HEK293 (cell line): ENCODE measurements at regions not wholly inside any gene's neighbourhood (a gene's known extent, or its start where the extent isn't known, plus 50 kb on each side); places are given as distances from the start of the nearest gene placed in this dataset.

Source experiments
- CTCF ChIP-seq: fragments of 450-650 bp; formaldehyde crosslinking; IDR thresholded peaks from 2 replicates; pipeline ENCODE4 v1.5.1; 2016; ENCODE audit warnings: missing biosample characterization, missing genetic modification characterization
- ZNF112 ChIP-seq: fragments of 450-650 bp; formaldehyde crosslinking; IDR thresholded peaks from 2 replicates; pipeline ENCODE4 v1.5.0; 2017; ENCODE audit warnings: missing biosample characterization, missing genetic modification characterization
- ZNF558 ChIP-seq: fragments of 450-650 bp; formaldehyde crosslinking; IDR thresholded peaks from 2 replicates; pipeline ENCODE4 v1.5.1; 2016; ENCODE audit warnings: missing biosample characterization, missing genetic modification characterization
- ZNF600 ChIP-seq: fragments of 450-650 bp; formaldehyde crosslinking; IDR thresholded peaks from 2 replicates; pipeline ENCODE4 v1.5.1; 2016; ENCODE audit warnings: missing biosample characterization, missing genetic modification characterization
- ZNF639 ChIP-seq: fragments of 450-650 bp; formaldehyde crosslinking; IDR thresholded peaks from 2 replicates; pipeline ENCODE4 v1.5.1; 2016; ENCODE audit warnings: missing biosample characterization, missing genetic modification characterization

GRCh38 chr1:79355090-79355489 is 348.6 kb upstream of the ADGRL4 start:
- TF ChIP-seq CTCF (tag by site-specific recombination), result no peak
- TF ChIP-seq ZNF600 (tag by site-specific recombination), result no peak
- no peak for TF ChIP-seq ZNF558 (tag by site-specific recombination)
- TF ChIP-seq ZNF639 (tag by site-specific recombination), result no peak
- no peak for TF ChIP-seq ZNF112 (tag by site-specific recombination)
